Breast epithelium (tissue), 3 donors: ENCODE measurements at regions not wholly inside any gene's neighbourhood (a gene's known extent, or its start where the extent isn't known, plus 50 kb on each side); places are given as distances from the start of the nearest gene placed in this dataset.

Experiments
- POLR2A ChIP-seq: fragments of 450-650 bp; IDR thresholded peaks from one replicate; pipeline ENCODE4 v1.6.1; 2016; ENCODE audit warnings: antibody characterized with exemption, mild to moderate bottlenecking, moderate library complexity
- POLR2AphosphoS5 ChIP-seq, 3 donors: sonication (generic); formaldehyde crosslinking; IDR thresholded peaks; one replicate each; pipeline ENCODE4 v1.6.1; 2017; ENCODE audit warnings: antibody characterized with exemption in 3 of 3
- TF ChIP-seq, protein P1 (sequence below), 3 donors: fragments of 450-650 bp; IDR thresholded peaks; one replicate each; pipeline ENCODE4 v1.5.1; 2016 to 2017; ENCODE audit warnings: antibody characterized with exemption in 3 of 3, mild to moderate bottlenecking in 3 of 3, moderate library complexity in 3 of 3

DNA sequence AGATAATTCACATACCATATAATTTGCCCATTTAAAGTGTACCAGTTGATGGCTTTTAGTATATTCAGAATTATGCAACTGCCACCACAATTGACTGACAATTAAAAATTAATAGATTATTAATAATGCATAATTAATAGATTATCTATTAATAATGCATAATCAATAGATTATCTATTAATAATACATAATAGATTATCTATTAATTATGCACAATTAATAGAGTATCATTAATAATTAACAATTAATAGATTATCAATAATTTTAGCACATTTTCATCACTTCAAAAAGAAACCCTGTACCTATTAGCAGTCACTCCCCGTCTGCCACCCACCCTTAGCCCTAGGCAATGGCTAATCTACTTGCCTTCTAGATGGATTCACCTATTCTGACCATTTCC, 108.6 kb upstream of the NR3C2 start:
- TF ChIP-seq, protein P1, sequence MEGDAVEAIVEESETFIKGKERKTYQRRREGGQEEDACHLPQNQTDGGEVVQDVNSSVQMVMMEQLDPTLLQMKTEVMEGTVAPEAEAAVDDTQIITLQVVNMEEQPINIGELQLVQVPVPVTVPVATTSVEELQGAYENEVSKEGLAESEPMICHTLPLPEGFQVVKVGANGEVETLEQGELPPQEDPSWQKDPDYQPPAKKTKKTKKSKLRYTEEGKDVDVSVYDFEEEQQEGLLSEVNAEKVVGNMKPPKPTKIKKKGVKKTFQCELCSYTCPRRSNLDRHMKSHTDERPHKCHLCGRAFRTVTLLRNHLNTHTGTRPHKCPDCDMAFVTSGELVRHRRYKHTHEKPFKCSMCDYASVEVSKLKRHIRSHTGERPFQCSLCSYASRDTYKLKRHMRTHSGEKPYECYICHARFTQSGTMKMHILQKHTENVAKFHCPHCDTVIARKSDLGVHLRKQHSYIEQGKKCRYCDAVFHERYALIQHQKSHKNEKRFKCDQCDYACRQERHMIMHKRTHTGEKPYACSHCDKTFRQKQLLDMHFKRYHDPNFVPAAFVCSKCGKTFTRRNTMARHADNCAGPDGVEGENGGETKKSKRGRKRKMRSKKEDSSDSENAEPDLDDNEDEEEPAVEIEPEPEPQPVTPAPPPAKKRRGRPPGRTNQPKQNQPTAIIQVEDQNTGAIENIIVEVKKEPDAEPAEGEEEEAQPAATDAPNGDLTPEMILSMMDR (IDR thresholded peaks at IDR 0.05): no peak
- TF ChIP-seq POLR2AphosphoS5 (IDR thresholded peaks at IDR 0.05) (no peak), POLR2A (no peak)
